Activated CD4-positive, alpha-beta T cell treated with anti-CD3 and anti-CD28 coated beads for 1 hour (primary cell): ENCODE measurements at regions not wholly inside any gene's neighbourhood (a gene's known extent, or its start where the extent isn't known, plus 50 kb on each side); places are given as distances from the start of the nearest gene placed in this dataset.
A peak's percentile ranks its signal among the peaks of the same experiment; 100 is the strongest.

ENCODE experiments used
- DNase-seq: peaks from one replicate; pipeline ENCODE4 v3.0.0-alpha.2; 2020

DNA sequence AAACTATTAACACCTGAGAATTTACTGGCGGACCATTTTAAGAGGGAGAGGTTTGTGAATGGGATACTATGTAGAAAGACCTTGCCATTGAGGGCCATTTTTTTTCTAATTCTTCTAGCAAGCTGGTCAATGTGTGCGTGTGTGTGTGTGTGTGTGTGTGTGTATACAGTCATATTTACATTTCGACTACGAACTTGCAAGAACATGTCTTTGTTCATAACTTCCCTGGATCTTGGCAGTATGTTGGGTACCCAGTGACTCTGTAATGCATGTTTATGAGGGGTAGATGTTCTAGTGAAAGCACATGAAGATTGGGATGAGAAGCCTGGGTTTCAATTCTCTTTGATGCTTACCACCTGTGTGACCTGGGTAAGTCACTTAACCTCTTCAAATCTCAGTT is 133.6 kb downstream of the UBE2E3 start:
- no peak for DNase-seq

DNA sequence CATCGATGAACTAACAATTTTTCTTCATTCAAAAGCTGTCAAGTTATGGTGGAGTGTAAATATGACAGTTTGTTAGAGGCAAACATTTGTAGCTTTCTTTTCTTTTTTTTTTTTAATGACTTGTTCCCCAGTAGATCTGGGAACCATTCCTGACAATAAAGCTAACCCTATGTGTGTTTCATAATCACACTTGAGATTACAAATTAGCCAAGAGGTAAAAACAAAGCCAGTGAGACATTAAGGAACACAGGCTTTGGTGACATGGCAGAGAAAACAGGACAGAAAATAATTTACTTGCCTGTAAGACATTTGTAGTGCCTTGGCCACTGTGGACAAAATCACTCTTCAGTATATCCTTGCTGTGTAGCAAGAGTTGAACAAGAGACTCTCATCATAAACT is 135.9 kb downstream of the UBE2E3 start:
- no peak for DNase-seq

DNA sequence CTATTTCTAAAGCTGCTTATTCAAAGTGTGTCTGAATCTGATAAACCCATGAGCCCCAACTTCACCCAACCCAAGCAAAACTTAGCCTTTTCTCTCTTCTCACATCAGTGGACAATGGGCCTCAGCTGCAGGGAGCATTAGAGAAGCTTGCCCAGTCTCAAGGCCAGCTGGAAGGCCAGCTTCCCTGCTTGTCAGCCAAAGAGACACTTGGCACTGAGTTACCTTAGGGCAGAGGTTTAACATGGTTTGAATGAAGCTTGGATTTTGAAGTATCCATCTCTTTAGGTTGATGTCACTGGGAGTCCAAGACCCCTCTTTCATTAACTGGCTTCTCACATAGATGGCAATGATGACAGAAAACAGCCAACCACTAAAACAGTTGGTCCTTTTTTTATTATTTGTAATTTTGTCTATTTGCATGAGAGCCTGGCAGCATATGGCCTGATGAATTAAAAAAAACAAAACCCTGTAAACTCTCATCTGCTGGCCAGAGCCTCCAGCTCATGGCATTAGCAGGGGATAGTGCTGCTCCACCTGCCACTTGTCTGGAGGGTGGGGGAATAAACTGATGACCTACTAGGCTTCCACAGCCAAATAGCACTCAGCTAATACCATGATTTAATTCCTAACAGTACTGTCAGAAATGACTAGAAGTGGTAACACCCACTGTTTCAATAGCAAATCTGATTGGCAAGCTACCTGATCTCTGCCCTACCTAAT is 137.0 kb downstream of the UBE2E3 start:
- DNase-seq: no peak

DNA sequence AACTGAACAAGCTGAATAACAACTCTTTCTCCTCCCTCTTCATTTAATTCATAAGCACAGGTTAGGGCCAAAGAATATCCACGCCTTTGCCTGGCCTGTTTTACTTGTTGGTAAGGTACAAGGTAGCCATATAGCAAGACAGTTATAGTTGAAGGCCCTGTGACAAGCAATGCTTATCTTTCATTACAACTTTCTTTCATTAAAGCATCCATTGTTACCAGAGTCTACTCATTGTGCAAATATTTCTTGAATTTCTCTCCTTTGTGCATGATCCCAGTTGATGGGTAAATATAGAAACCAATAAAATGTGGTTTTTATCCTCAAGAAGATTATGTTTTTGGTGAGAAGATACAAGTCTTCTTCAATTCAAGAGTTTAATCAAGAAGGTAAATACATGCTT is 140.2 kb downstream of the UBE2E3 start:
- DNase-seq: no peak

DNA sequence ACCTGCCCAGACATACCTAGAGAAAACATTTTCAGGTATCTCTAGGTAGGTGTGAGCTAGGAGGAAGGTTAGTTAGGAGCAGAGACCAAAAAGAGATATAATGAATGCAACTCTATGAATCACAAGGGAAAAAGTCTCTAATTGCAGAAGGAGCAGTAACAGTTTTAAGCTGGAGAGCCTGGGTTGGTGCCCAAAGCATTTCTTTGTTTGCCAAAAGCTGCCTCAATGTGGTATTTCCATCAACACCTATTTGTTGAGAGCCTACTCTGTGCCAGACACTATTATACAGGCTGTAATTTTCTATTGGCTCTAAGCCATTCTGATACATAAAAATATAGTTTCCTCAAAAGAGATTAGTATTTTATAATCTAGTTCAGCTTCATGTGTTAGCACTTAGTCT is 141.6 kb downstream of the UBE2E3 start:
- no peak for DNase-seq

DNA sequence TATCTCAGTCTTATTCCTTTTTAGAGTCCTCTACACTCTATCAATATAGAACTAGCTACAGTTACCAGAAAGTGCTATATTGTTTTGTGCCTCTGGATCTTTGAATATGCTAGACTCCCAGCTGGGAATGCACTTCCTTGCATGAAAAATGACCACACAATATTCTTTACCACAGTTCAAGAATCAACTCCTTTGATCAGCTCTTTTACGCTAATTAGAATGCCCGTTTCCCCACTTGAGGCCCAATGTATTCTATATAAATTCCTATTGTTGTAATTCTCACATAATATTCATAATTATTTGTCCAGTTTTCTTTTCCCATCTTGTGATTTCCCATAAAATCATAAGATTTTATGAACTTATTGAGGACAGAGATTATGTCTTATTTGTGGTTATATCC is 142.2 kb downstream of the UBE2E3 start:
- DNase-seq: no peak

DNA sequence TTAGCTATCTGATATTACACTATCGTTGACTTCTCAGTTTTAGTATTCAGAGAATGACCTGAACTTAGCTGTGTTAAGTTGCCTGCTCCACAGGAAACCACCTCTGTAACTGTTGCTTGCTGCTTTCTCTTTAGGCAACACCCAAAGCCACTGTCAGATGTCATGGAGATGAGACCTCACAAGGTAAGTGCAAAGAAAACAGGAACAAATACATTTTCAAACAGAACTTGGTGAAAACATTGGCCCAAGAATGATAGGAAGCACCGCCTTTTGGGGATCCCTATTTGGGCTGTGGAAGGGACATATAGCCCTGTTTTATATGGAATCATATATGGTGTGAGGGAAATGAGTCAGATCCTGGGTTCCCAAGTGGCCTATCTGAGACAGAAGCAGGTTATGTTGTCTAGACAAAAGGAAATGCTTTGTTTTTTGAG is 143.4 kb downstream of the UBE2E3 start:
- DNase-seq: peak; percentile 28

DNA sequence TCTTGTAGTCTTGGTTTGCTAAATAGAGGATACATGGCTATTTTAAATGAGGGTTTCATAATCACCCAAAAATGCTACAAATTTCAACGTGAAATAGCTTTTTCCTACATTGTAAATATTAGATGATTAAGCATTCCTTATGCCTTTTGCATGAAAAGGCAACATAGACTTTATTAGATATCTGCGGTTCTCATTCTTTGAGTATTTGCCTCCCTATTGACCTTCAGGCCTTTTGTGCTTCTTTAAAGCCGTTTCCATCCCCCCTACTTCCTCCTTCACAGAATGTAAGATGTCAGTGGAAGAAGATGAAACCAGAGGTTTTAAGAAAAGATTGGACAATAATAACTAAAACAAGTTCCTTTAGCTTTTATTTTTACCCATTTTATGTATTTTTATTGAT is 144.1 kb downstream of the UBE2E3 start:
- DNase-seq: no peak

DNA sequence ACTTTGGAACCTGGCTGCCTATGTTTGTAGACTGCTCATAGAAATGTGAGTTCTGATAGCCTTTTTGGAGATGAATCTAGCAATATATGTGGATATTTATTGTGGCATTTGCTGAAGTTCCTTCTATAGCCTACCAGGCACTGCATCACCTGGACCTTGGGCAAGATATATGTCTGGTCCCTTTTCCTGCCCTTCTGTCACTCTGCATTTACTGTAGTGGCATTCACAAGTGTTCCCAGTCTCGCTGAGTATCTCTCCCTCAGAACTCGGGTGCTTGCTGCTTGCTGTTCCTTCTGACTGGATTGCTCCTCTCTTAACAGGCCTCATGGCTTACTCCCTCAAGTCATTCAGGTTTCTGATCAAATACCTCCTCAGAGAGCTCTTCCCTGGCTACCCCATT is 145.0 kb downstream of the UBE2E3 start:
- DNase-seq: no peak

DNA sequence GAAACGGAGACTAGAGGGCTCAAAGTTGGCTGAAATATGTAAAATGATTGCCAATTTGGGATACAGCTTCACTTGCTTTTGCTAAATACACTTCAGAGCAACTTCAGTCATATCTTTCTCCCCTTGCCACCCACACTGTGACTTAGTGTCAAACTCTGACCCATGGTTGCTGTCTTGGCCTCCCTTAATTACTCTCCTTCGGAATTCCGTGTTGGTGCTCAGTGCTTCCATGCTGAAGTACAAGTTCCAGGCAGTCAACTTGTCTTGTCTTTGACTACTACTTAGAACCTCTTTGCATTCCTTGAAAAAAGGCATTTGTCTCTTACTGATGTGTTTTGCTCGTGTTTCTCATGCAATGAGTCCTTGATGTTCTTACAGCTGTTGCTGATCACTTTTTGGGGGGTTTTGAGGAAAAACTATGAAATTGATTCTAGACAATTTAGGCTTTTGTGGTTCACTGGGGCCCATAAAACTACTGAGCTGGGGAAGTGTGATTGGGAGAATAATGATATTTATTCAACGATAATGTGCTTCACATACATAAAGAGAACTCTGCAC is 146.0 kb downstream of the UBE2E3 start:
- DNase-seq: no peak

DNA sequence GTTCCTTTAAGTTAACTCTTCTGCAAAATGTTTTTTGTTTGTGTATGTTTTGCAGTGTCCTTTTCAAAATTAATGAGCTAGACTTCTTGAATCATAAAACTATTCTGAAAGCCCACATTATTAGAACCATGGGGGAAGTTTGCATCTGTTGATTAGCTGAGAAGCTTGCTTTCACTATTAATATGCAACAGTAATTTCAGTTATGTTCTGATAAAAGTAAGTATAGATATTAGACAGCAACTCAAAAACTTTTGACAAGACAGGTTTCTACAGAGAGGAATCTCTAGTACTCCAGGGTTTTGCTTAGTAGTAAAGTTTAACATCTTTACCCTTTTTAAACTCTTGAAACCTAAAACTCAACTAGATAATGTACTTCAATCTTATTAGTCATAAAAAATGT is 147.8 kb downstream of the UBE2E3 start:
- no peak for DNase-seq

DNA sequence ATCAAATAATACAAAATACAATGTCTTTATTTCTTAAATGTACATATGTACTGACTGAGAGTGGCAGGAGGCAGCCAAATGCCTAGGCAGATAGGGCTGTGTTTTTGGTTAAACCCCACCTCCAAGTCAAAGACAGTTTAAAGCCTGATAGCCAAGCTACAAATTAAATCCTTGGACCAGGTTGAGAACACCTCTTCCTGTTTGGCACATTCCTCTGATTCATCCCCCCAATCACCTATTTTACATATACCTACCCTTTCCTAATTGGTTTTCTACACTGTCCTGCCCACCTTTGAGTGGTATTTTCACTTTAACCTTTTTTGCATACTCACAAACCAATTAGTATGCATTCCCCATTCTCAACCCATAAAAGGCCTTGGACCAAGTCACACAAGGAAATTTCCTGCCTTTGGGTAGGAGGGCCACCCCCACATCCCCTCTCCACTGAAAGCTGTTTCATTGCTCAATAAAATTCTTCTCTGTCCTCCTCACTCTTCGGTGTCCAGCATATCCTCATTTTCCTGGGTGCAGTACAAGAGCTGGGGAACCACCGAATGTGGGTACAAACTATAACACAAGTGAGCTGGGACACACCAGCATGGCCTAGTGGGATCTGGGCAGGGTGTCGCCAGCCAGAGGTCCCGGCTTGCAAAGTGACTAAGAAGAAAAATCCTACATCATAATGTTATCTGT is 149.1 kb downstream of the UBE2E3 start:
- no peak for DNase-seq

DNA sequence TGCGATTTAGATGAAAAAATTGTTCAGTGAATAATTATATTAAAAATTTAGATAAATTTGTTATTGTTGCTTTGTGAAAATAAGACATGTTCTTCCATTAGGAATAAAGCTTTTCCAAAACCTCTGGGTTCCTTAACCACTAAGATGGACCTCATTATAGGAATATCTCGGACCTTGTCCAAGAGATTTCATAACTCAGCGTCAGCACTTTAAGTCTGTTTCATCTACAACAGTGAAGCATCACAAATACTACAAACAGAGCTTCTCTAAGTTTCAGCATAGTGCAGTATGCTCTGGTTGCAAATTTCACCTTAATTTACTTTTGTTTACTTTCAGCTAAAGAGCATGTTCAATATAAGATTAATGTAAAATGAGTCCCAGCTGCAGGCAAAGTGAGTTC is 150.3 kb downstream of the UBE2E3 start:
- no peak for DNase-seq

DNA sequence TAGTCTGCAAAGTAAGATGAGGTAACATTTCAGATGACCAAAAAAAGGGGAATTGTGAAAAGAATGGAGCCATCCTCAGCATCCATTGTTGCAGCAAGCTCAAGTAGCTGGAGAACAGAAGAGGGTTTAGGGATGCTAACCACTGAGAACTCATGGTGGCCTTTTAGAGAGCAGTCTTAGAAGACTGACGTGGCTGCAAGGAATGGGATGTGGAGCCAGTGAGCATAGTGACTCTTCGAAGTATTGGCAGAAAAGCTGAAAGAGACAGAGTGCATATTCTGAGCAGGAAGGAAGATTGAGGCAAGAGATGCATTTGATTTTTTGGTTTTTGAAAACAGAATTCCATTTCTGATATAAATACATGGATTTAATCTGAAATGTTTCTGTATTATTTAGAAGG is 151.2 kb downstream of the UBE2E3 start:
- no peak for DNase-seq

DNA sequence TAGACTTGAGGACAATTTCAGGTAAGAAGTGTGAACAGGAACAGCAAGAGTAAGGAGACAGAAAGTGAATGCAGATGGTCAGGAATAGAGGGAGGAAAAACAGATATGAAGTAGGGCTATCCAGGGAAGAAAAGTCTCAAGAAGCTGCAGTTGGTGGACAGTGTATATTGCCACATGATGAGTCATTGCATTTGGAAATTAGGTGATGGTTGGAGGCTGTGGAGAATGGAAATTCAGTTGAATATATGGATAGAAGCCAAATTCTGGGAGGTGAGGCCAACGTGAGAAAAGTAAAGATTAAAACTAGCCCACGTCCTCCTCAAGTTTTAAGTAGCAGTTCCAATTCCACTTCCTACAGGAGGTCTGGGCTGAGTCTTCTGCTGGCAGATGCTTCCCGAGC is 158.4 kb downstream of the UBE2E3 start:
- no peak for DNase-seq

DNA sequence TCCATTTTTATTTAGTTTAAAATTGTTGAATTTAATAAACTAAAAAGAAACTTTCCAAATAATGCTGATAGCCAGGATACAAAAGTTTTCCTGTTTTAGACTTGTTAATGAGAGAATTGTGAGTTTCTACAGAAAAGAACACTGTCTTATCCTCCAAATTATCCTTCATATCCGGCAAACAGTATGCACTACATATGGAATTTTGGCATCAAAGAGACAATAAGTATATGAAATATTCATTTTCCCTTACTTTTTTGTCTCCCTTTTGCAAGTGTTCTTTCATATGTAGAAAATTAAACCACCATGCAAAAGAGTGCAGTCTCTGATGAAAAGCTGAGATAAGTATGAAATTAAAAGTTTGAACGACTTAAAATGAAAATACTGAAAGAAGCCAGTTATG is 159.4 kb downstream of the UBE2E3 start:
- no peak for DNase-seq

DNA sequence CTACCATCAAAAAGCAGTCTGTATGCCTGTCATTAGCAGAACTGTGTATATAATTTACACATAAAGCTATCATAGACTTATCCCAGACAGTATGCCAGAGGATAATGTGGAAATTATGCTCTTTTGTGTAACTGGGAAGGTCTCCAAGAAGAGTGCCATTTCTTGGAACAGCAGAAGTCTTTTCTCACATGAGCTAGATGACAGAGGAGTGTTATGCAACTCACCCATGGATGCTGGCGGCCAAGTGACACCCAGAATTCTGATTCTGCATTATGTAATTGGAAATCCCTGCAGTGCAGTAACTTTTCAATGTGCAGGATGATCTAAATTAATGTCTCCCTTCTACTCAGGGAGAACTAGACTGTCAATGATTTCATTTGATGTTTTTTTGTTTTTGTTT is 160.0 kb downstream of the UBE2E3 start:
- DNase-seq: no peak

DNA sequence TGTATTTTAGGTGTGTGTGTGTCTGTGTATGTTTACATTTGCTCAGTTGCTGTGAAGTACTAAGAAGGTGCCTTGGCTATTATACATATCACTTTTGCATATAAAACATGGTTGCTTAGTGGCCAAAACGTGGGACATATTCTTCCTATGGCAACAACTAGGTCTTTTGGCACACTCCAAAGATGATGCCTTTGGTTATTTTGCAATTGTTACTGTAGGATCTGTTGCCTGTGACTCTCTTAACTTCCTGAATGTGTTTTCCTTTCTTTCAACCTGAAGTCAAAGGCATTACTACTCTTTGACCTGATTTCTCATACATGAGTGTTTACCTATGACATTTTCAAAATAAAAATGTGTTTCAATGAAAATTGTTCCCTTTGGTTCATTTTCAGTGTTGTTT is 160.5 kb downstream of the UBE2E3 start:
- DNase-seq: no peak

DNA sequence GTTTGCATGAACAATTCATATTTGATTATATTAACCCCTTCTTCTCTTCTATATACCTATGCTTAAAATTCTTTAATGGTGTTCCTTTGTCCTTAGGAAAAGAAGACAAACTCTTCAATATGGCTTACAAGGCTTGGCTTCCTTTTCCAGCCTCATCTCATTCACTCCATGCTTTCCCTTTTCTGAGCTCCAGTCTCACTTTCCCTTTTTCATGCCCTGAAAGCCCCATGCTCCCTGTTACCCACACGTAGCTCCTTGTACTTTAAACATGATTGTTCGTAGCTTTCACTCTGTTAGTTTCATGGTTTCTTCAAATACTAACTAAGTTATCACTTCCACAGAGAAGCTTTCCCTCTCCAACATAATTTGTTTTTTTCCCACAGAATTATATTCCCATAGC is 161.3 kb downstream of the UBE2E3 start:
- no peak for DNase-seq

DNA sequence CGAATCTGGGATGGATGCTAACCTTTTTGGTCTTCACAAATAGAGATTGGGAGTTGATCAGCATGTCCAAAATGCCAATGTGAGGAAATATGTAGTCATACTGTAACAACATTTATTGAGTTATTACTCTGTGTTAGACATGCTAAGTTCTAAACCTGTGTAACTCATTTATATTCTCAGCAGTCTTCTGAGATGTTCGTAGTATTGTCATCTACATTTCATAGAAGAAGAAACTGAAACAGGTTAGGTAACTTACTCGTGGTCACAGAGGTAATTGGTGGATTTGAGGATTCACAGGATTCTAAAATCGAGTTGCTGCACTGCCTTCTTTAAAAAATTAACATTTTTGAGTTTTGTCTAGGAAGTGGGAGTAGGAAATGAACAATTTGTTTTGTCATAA is 162.1 kb downstream of the UBE2E3 start:
- DNase-seq: no peak

DNA sequence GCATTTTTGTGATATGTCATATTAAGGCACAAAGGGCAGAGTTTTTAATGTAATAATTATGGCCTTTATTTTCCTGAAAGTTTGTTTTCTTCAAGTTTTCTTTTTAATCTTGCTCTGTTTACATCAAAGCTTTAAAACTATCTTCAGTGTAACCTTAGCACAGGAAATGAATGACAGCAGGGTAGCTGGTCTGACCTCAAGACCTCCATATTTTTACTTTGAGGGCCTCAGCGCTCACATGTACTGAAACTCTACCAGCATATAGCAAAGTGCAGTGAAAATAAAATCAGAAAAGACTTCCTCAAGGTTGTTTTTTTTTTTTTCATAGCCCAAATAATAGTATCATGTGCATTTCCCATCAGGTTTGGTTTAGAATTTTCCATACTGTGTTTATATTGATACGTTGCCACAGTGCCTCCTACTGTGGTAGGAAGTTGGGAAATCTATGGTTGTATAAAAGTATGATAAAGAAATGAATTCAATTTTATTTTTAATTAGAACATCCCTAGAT is 163.4 kb downstream of the UBE2E3 start:
- no peak for DNase-seq

DNA sequence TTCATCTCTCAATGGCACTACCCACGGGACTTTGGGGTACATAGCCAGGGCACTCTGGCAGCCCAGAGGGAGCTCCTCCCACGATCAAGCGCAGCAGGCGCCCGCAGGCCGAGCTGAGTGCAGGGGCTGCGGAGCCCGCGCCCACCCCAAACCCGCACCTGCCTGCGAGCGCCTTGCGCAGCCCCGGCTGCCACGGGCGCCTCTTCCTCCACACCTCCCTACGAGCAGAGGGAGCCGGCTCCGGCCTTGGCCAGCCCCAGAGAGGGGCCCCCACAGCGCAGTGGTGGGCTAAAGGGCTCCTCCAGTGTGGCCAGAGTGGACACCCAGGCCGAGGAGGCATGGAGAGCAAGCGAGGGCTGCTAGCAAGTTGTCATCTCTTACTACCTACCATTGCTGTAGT is 165.2 kb downstream of the UBE2E3 start:
- no peak for DNase-seq

DNA sequence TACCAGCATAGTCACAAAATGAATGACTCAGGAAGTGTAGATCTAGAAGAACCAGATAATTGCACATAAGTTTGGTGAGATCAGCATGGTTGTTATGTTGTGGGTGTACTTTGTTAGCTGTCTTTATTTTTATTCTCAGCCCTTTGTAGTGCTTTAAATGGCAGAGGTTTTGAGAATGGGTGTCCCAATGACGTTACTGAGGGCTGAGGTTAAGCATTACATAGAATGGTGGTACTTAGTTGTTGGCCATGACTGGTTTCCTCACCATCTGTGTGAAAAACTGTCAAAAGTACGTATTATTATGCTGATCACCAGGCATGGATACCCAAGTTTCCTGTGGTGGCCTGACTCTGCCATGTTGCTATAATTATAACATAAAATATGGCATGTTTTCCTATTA is 165.8 kb downstream of the UBE2E3 start:
- no peak for DNase-seq

DNA sequence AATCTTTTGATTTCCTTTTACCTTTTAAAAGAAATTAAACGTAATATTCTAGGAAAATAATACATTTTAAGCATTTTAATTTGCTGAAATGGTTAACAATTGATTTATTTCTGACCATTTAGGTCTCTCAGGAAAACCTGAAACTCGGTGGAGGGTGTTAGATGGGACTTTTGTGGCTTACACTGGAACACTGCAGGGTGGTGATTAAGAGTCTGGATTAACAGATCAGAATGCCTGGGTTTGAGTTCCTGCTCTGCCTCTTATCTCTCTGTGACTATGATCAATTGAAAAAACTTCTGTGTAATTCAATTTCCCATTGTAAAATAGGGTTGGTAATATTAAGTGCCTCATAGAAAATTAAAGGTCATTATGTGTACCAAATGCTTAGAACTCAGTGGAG is 168.7 kb downstream of the UBE2E3 start:
- DNase-seq: no peak
